ENCODE measurements at regions not wholly inside any gene's neighbourhood (a gene's known extent, or its start where the extent isn't known, plus 50 kb on each side); places are given as distances from the start of the nearest gene placed in this dataset.

DNA sequence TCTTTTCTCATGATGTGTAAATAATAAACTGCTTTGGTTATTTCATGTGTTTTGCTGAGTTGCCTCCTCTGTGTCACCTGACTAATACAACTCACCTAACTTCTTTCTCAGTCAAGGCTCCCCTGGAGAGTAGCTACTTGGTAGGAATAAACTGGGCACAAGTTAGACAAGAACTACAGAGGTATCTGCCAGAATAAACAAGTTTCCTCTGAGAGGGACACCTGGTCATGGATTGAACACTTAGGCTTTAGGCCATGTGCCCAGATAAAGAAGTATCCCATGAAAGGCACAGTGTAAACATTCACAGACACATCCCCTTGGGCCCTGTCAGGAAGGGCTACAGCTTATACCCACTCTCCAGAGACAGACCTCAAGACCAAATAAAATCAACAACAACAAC lies 532.5 kb downstream of the KIF4B start:
- H3K27me3 ChIP-seq (replicated peaks in 1 of 7) = no peaks in the 10 kb centered on the region
- intact Hi-C loops (cut with DNase I; ENCODE audit: low total_unique reads) = no loop called here
- no peaks in the 10 kb centered on the region for H3K36me3 ChIP-seq
- peaks cover 0 to 27% (median 0%) of the 10 kb centered on the region in 8 donors for H3K9me3 ChIP-seq
- H3K4me3 ChIP-seq = no peak overlapping the region
- TF ChIP-seq POLR2AphosphoS5 (IDR thresholded peaks at IDR 0.05) (no peak), POLR2A (IDR thresholded peaks at IDR 0.05) (no peak)
- TF ChIP-seq, protein P1, sequence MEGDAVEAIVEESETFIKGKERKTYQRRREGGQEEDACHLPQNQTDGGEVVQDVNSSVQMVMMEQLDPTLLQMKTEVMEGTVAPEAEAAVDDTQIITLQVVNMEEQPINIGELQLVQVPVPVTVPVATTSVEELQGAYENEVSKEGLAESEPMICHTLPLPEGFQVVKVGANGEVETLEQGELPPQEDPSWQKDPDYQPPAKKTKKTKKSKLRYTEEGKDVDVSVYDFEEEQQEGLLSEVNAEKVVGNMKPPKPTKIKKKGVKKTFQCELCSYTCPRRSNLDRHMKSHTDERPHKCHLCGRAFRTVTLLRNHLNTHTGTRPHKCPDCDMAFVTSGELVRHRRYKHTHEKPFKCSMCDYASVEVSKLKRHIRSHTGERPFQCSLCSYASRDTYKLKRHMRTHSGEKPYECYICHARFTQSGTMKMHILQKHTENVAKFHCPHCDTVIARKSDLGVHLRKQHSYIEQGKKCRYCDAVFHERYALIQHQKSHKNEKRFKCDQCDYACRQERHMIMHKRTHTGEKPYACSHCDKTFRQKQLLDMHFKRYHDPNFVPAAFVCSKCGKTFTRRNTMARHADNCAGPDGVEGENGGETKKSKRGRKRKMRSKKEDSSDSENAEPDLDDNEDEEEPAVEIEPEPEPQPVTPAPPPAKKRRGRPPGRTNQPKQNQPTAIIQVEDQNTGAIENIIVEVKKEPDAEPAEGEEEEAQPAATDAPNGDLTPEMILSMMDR (IDR thresholded peaks at IDR 0.05 in 8 of 11, conservative IDR thresholded peaks at IDR 0.05 in 3 of 11) = no peak
- H3K27ac ChIP-seq = no peak overlapping the region
- no peaks in the 10 kb centered on the region for H3K4me1 ChIP-seq
- no peak for DNase-seq

DNA sequence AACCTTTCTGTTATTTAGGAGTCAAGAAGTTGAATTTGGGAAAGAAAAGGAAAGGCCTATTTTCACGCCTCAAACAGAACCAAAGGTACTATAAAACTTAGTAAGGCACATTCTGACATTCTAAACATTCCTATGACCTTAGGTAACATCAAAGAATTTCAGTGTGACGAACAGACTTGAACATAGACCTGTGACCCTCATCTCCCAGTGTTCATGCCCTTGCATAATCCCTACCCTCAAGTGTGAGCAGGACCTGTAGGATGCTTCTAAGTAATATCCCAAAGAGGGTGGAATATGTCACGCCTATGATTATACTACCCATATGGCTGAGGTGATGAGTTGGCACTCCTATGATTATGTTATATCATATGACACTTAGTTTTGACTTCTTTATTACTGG lies 540.9 kb downstream of the KIF4B start:
- intact Hi-C loops (cut with DNase I; ENCODE audit: low total_unique reads) = no loop called here
- H3K4me1 ChIP-seq = no peaks in the 10 kb centered on the region
- no peaks in the 10 kb centered on the region for H3K36me3 ChIP-seq
- DNase-seq = no peak
- WGBS, 5 donors = 63 to 81% (median 66%) methylated on average over 3 of the region's 3 CpGs
- no peaks in the 10 kb centered on the region for H3K27me3 ChIP-seq (replicated peaks in 1 of 7)
- H3K27ac ChIP-seq = no peak overlapping the region
- peaks cover 0 to 13% (median 0%) of the 10 kb centered on the region in 8 donors for H3K9me3 ChIP-seq
- TF ChIP-seq, protein P1 (IDR thresholded peaks at IDR 0.05 in 8 of 11, conservative IDR thresholded peaks at IDR 0.05 in 3 of 11) = no peak
- TF ChIP-seq POLR2A (IDR thresholded peaks at IDR 0.05) (no peak), POLR2AphosphoS5 (IDR thresholded peaks at IDR 0.05) (no peak)
- H3K4me3 ChIP-seq = no peak overlapping the region

DNA sequence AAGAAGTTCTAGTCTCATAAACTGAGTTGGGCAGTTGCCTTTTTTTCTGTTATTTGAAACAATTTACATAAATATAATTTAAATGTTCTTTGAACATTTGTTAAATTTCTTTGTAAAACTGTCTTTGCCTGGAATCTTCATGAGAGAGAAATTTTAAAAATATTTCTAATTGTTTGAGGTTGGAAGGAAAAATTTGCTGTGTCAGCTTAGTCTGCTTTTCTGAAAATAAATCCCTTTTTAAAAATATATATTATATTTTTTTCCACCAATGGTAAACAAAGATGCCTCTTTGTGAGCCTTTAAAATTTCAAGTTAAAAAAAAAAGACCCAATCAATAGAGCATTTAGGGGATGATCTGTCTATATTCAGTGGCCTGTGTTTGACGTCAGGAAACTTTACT lies 542.7 kb downstream of the KIF4B start:
- WGBS, 5 donors = 70 to 81% (median 78%) methylated on average over 1 of the region's 1 CpG
- no peaks in the 10 kb centered on the region for H3K27me3 ChIP-seq (replicated peaks in 1 of 7)
- TF ChIP-seq POLR2AphosphoS5 (IDR thresholded peaks at IDR 0.05) (no peak), POLR2A (IDR thresholded peaks at IDR 0.05) (no peak)
- TF ChIP-seq, protein P1 (IDR thresholded peaks at IDR 0.05 in 8 of 11, conservative IDR thresholded peaks at IDR 0.05 in 3 of 11) = no peak
- no peak for DNase-seq
- no peaks in the 10 kb centered on the region for H3K36me3 ChIP-seq
- intact Hi-C loops (cut with DNase I; ENCODE audit: low total_unique reads) = no loop called here
- no peaks in the 10 kb centered on the region for H3K4me1 ChIP-seq
- peaks cover 0 to under 1% (median 0%) of the 10 kb centered on the region in 8 donors for H3K9me3 ChIP-seq
- H3K27ac ChIP-seq = no peak overlapping the region
- no peak overlapping the region for H3K4me3 ChIP-seq

GRCh38 chr5:155556700-155557099 lies 543.1 kb downstream of the KIF4B start:
- Histone ChIP-seq H3K9me3 (no peaks in the 10 kb centered on the region), H3K4me3 (no peak overlapping the region), H3K36me3 (no peaks in the 10 kb centered on the region), H3K27me3 (replicated peaks in 1 of 7) (no peaks in the 10 kb centered on the region), H3K4me1 (no peaks in the 10 kb centered on the region), H3K27ac (no peak overlapping the region)
- TF ChIP-seq POLR2A (IDR thresholded peaks at IDR 0.05) (no peak), POLR2AphosphoS5 (IDR thresholded peaks at IDR 0.05) (no peak)
- TF ChIP-seq, protein P1 (IDR thresholded peaks at IDR 0.05 in 8 of 11, conservative IDR thresholded peaks at IDR 0.05 in 3 of 11) = no peak
- intact Hi-C loops (cut with DNase I; ENCODE audit: low total_unique reads) = no loop called here
- no peak for DNase-seq

Measured in spleen (tissue), 11 donors.